HG03460 (cell line): ENCODE measurements at regions not wholly inside any gene's neighbourhood (a gene's known extent, or its start where the extent isn't known, plus 50 kb on each side); places are given as distances from the start of the nearest gene placed in this dataset.

Experiments
- ATAC-seq: cut with Tn5 transposase; IDR thresholded peaks from one replicate; pipeline ENCODE4 v1.9.1; 2021; ENCODE audit not compliant: unreplicated experiment

GRCh38 chr18:40048886-40049650 lies 1906.0 kb upstream of the PIK3C3 start:
- ATAC-seq: no peak

GRCh38 chr18:40048253-40048652 lies 1906.8 kb upstream of the PIK3C3 start:
- ATAC-seq: no peak

GRCh38 chr18:40046596-40046995 lies 1908.4 kb upstream of the PIK3C3 start:
- no peak for ATAC-seq

- no peak for ATAC-seq
These were observed 1913.1 kb upstream of the PIK3C3 start for GRCh38 chr18:40041951-40042350.

GRCh38 chr18:40040574-40040973 lies 1914.5 kb upstream of the PIK3C3 start:
- no peak for ATAC-seq

- no peak for ATAC-seq
These were observed 1917.7 kb upstream of the PIK3C3 start for GRCh38 chr18:40037356-40037755.

- no peak for ATAC-seq
These were observed 1918.2 kb upstream of the PIK3C3 start for GRCh38 chr18:40036861-40037260.

- no peak for ATAC-seq
These were observed 1919.1 kb upstream of the PIK3C3 start for GRCh38 chr18:40035966-40036365.

- ATAC-seq: no peak
These were observed 1923.0 kb upstream of the PIK3C3 start for GRCh38 chr18:40032076-40032475.

- no peak for ATAC-seq
These were observed 1923.6 kb upstream of the PIK3C3 start for GRCh38 chr18:40031435-40031834.

- no peak for ATAC-seq
These were observed 1935.1 kb upstream of the PIK3C3 start for GRCh38 chr18:40019797-40020392.

GRCh38 chr18:40018266-40018665 lies 1936.8 kb upstream of the PIK3C3 start:
- no peak for ATAC-seq

- no peak for ATAC-seq
These were observed 1938.0 kb upstream of the PIK3C3 start for GRCh38 chr18:40017021-40017420.

- no peak for ATAC-seq
These were observed 1938.6 kb upstream of the PIK3C3 start for GRCh38 chr18:40016405-40016804.

GRCh38 chr18:40013001-40013609 lies 1941.9 kb upstream of the PIK3C3 start:
- ATAC-seq: no peak

- no peak for ATAC-seq
These were observed 1943.8 kb upstream of the PIK3C3 start for GRCh38 chr18:40011201-40011600.

- ATAC-seq: no peak
These were observed 1948.4 kb upstream of the PIK3C3 start for GRCh38 chr18:40006634-40007033.

- no peak for ATAC-seq
These were observed 1950.8 kb upstream of the PIK3C3 start for GRCh38 chr18:40004246-40004645.

- ATAC-seq: no peak
These were observed 1956.7 kb upstream of the PIK3C3 start for GRCh38 chr18:39998317-39998716.

- ATAC-seq: no peak
These were observed 1960.5 kb upstream of the PIK3C3 start for GRCh38 chr18:39994498-39994897.

GRCh38 chr18:39991696-39992265 lies 1963.3 kb upstream of the PIK3C3 start:
- no peak for ATAC-seq

GRCh38 chr18:39990540-39990939 lies 1964.5 kb upstream of the PIK3C3 start:
- no peak for ATAC-seq
